ENCODE measurements at regions not wholly inside any gene's neighbourhood (a gene's known extent, or its start where the extent isn't known, plus 50 kb on each side); places are given as distances from the start of the nearest gene placed in this dataset.

DNA sequence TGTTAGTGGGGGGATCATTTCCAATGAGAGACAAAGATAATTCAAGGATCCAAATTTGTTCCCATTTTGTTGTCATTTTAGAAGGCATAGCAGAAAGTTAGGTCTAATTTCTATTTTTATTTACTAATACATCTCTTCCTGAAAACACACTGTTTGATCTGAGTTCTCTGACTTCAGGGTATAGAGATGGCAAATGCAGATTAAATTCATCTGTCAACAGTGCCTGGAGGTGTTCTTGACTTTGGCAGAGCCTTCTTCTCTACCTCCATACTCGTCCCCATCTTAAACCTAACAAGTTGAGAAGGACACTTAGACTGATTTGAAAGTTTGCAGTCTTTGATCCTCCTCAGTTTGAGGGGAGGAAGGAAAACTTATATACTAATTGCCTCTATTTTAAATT lies 308.2 kb downstream of the SOX2 start:
- ChIA-PET POLR2A (ENCODE audit: low non-redundant PET) (no interaction called here), CTCF (no interaction called here)
- no peak overlapping the region for H3K27ac ChIP-seq (ENCODE audit: low read depth, low read length, poor library complexity, severe bottlenecking)
- no peak overlapping the region for H3K4me3 ChIP-seq (ENCODE audit: low read depth, low read length, poor library complexity, severe bottlenecking)
- DNase-seq (ENCODE audit: low spot score), result no peak
- no peaks in the 10 kb centered on the region for H3K27me3 ChIP-seq (replicated peaks; ENCODE audit: insufficient read depth, low read depth, low read length, poor library complexity)
- no peaks in the 10 kb centered on the region for H3K9me3 ChIP-seq (ENCODE audit: low read depth, low read length, poor library complexity, severe bottlenecking)
- no peaks in the 10 kb centered on the region for H3K36me3 ChIP-seq (ENCODE audit: insufficient read depth, low read length, poor library complexity, severe bottlenecking)
- peaks cover 9% of the 10 kb centered on the region for H3K4me1 ChIP-seq (ENCODE audit: insufficient read depth, low read length, poor library complexity, severe bottlenecking)
- intact Hi-C loops (cut with micrococcal nuclease; ENCODE audit: unreplicated experiment), result no loop called here
- no TSS peak for BruUV-seq (replicated peaks)
- TF ChIP-seq CTCF (conservative IDR thresholded peaks at IDR 0.05; ENCODE audit: low read depth, low read length) (no peak), EZH2 (IDR thresholded peaks at IDR 0.05; ENCODE audit: borderline replicate concordance, low read depth, low read length, poor library complexity, severe bottlenecking) (no peak)

- Histone ChIP-seq H3K27ac (ENCODE audit: low read depth, low read length, poor library complexity, severe bottlenecking) (no peak overlapping the region), H3K4me1 (ENCODE audit: insufficient read depth, low read length, poor library complexity, severe bottlenecking) (peaks cover 9% of the 10 kb centered on the region), H3K36me3 (ENCODE audit: insufficient read depth, low read length, poor library complexity, severe bottlenecking) (no peaks in the 10 kb centered on the region), H3K9me3 (ENCODE audit: low read depth, low read length, poor library complexity, severe bottlenecking) (no peaks in the 10 kb centered on the region), H3K4me3 (ENCODE audit: low read depth, low read length, poor library complexity, severe bottlenecking) (no peak overlapping the region), H3K27me3 (replicated peaks; ENCODE audit: insufficient read depth, low read depth, low read length, poor library complexity) (no peaks in the 10 kb centered on the region)
- BruUV-seq (replicated peaks), result no TSS peak
- ChIA-PET POLR2A (ENCODE audit: low non-redundant PET) (no interaction called here), CTCF (no interaction called here)
- DNase-seq (ENCODE audit: low spot score), result no peak
- intact Hi-C loops (cut with micrococcal nuclease; ENCODE audit: unreplicated experiment), result no loop called here
- TF ChIP-seq EZH2 (IDR thresholded peaks at IDR 0.05; ENCODE audit: borderline replicate concordance, low read depth, low read length, poor library complexity, severe bottlenecking), result no peak
- no peak for TF ChIP-seq CTCF (conservative IDR thresholded peaks at IDR 0.05; ENCODE audit: low read depth, low read length)
Measured at GRCh38 chr3:182023843-182024242, 312.1 kb downstream of the SOX2 start.

- Histone ChIP-seq H3K36me3 (ENCODE audit: insufficient read depth, low read length, poor library complexity, severe bottlenecking) (no peaks in the 10 kb centered on the region), H3K4me1 (ENCODE audit: insufficient read depth, low read length, poor library complexity, severe bottlenecking) (peaks cover 9% of the 10 kb centered on the region), H3K27me3 (replicated peaks; ENCODE audit: insufficient read depth, low read depth, low read length, poor library complexity) (no peaks in the 10 kb centered on the region), H3K9me3 (ENCODE audit: low read depth, low read length, poor library complexity, severe bottlenecking) (no peaks in the 10 kb centered on the region), H3K4me3 (ENCODE audit: low read depth, low read length, poor library complexity, severe bottlenecking) (no peak overlapping the region), H3K27ac (ENCODE audit: low read depth, low read length, poor library complexity, severe bottlenecking) (no peak overlapping the region)
- ChIA-PET CTCF (no interaction called here), POLR2A (ENCODE audit: low non-redundant PET) (no interaction called here)
- BruUV-seq (replicated peaks), result no TSS peak
- intact Hi-C loops (cut with micrococcal nuclease; ENCODE audit: unreplicated experiment), result no loop called here
- no peak for DNase-seq (ENCODE audit: low spot score)
- no peak for TF ChIP-seq CTCF (conservative IDR thresholded peaks at IDR 0.05; ENCODE audit: low read depth, low read length)
- no peak for TF ChIP-seq EZH2 (IDR thresholded peaks at IDR 0.05; ENCODE audit: borderline replicate concordance, low read depth, low read length, poor library complexity, severe bottlenecking)
Measured at GRCh38 chr3:182027366-182027765, 315.6 kb downstream of the SOX2 start.
